ENCODE measurements at regions not wholly inside any gene's neighbourhood (a gene's known extent, or its start where the extent isn't known, plus 50 kb on each side); places are given as distances from the start of the nearest gene placed in this dataset.
A peak's percentile ranks its signal among the peaks of the same experiment; 100 is the strongest.

DNA sequence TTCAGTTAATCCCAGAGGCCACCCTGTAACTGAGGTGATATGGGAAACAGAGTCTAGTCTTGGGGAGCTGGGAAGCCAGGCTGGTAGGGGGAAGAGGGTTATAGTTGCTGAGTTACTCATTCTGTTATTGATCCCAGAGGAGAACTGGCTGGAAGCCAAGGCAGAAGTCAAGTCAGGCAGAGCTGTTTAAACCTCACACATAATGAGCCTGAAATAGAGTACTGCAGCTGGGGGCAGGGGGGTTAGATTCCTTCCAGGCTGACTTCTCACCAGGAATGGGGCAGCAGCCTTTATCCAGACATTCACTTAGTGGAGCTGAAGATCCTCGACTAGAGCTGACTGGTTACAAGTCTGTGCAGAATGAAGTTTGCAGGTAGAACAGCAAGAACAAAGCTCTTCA lies 144.9 kb downstream of the C4orf33 start:
- intact Hi-C loops (cut with micrococcal nuclease): no loop called here
- Histone ChIP-seq H2AFZ (ENCODE audit: insufficient read depth, low read depth, low read length, poor library complexity, severe bottlenecking) (no peak overlapping the region), H3K4me2 (replicated peaks; ENCODE audit: extremely low read depth, low read length, poor library complexity, severe bottlenecking) (no peak overlapping the region), H3K9ac (ENCODE audit: insufficient read depth, low read length, poor library complexity, severe bottlenecking) (no peak overlapping the region), H3K27ac (ENCODE audit: low read depth in 1 of 2, low read length in 2 of 2) (no peak overlapping the region), H3K4me3 (replicated peaks in 1 of 3; ENCODE audit: low read depth in 2 of 3, low read length in 3 of 3) (no peak overlapping the region), H3K27me3 (ENCODE audit: control insufficient read depth in 2 of 2, insufficient read depth in 2 of 2, low read length in 2 of 2) (no peaks in the 10 kb centered on the region), H3K9me3 (replicated peaks in 1 of 2; ENCODE audit: control insufficient read depth in 1 of 2, insufficient read depth in 1 of 2, low read length in 2 of 2) (no peaks in the 10 kb centered on the region), H3K79me2 (ENCODE audit: insufficient read depth, low read length) (no peaks in the 10 kb centered on the region), H3K4me1 (ENCODE audit: control insufficient read depth in 1 of 2, insufficient read depth in 2 of 2, low read length in 2 of 2) (no peaks in the 10 kb centered on the region), H3K36me3 (replicated peaks in 1 of 2; ENCODE audit: control insufficient read depth in 1 of 2, insufficient read depth in 2 of 2, low read length in 2 of 2) (no peaks in the 10 kb centered on the region), H4K20me1 (ENCODE audit: insufficient read depth, low read length) (no peaks in the 10 kb centered on the region)
- peak overlapping the region in 2 of 7 donors; percentile 5 to 38 for H3K27ac Mint-ChIP-seq
- WGBS (ENCODE audit: insufficient coverage): no CpG with 5 or more reads among the region's 1 CpG
- H3K36me3 Mint-ChIP-seq: no peaks in the 10 kb centered on the region
- H3K4me3 Mint-ChIP-seq: no peak overlapping the region
- H3K9me3 Mint-ChIP-seq: no peaks in the 10 kb centered on the region
- DNase-seq: no peak
- TF ChIP-seq CTCF (IDR thresholded peaks at IDR 0.05): no peak
- peaks cover 2% of the 10 kb centered on the region for H3K4me1 Mint-ChIP-seq
- peaks cover 0 to 13% (median 3%) of the 10 kb centered on the region in 3 donors for H3K27me3 Mint-ChIP-seq (ENCODE audit: low read depth in 3 of 3)

DNA sequence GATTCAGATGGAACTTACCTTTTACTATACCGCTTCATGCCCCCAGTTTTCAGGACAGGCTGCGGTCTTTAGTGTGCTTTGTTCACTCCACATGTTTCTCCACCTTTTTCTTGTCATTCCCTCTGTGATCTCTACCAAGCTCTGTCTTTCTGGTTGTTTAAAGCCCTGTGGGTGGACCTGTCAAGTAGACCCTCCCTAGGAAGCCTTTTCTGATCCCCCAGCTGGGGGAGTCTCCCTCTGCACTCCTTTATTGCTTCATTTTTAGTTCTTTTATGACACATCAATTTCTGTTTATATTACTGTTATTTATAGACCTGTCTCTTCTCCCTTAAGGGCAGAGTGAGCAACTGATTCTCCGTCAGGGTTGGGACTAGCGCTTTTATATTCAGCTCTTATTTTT lies 150.2 kb downstream of the C4orf33 start:
- no peak overlapping the region for H3K27ac ChIP-seq (ENCODE audit: low read depth in 1 of 2, low read length in 2 of 2)
- no peak for DNase-seq
- no peaks in the 10 kb centered on the region for H3K9me3 ChIP-seq (replicated peaks in 1 of 2; ENCODE audit: control insufficient read depth in 1 of 2, insufficient read depth in 1 of 2, low read length in 2 of 2)
- Mint-ChIP-seq H3K27ac (no peak overlapping the region), H3K27me3 (ENCODE audit: low read depth in 3 of 3) (peaks cover 2 to 10% (median 8%) of the 10 kb centered on the region in 3 donors), H3K4me3 (no peak overlapping the region), H3K4me1 (peaks cover 2% of the 10 kb centered on the region), H3K36me3 (no peaks in the 10 kb centered on the region), H3K9me3 (peaks cover 0 to 5% (median 2%) of the 10 kb centered on the region in 7 donors)
- H3K4me1 ChIP-seq (ENCODE audit: control insufficient read depth in 1 of 2, insufficient read depth in 2 of 2, low read length in 2 of 2): no peaks in the 10 kb centered on the region
- H3K4me3 ChIP-seq (replicated peaks in 1 of 3; ENCODE audit: low read depth in 2 of 3, low read length in 3 of 3): no peak overlapping the region
- no peaks in the 10 kb centered on the region for H3K27me3 ChIP-seq (ENCODE audit: control insufficient read depth in 2 of 2, insufficient read depth in 2 of 2, low read length in 2 of 2)
- no peak overlapping the region for H2AFZ ChIP-seq (ENCODE audit: insufficient read depth, low read depth, low read length, poor library complexity, severe bottlenecking)
- H3K4me2 ChIP-seq (replicated peaks; ENCODE audit: extremely low read depth, low read length, poor library complexity, severe bottlenecking): no peak overlapping the region
- no peak for TF ChIP-seq CTCF (IDR thresholded peaks at IDR 0.05)
- H3K36me3 ChIP-seq (replicated peaks in 1 of 2; ENCODE audit: control insufficient read depth in 1 of 2, insufficient read depth in 2 of 2, low read length in 2 of 2): no peaks in the 10 kb centered on the region
- intact Hi-C loops (cut with micrococcal nuclease): no loop called here
- H4K20me1 ChIP-seq (ENCODE audit: insufficient read depth, low read length): no peaks in the 10 kb centered on the region
- no peak overlapping the region for H3K9ac ChIP-seq (ENCODE audit: insufficient read depth, low read length, poor library complexity, severe bottlenecking)
- WGBS (ENCODE audit: insufficient coverage): no CpG with 5 or more reads among the region's 4 CpGs
- H3K79me2 ChIP-seq (ENCODE audit: insufficient read depth, low read length): no peaks in the 10 kb centered on the region
